Sigmoid colon (tissue), 4 donors: ENCODE measurements at regions not wholly inside any gene's neighbourhood (a gene's known extent, or its start where the extent isn't known, plus 50 kb on each side); places are given as distances from the start of the nearest gene placed in this dataset.

ENCODE experiments used
- EP300 ChIP-seq, 4 donors: sonication (generic); formaldehyde crosslinking; IDR thresholded peaks; one replicate each; pipeline ENCODE4 v1.6.1; 2017; ENCODE audit warnings: antibody characterized with exemption in 4 of 4
- POLR2A ChIP-seq, 2 donors: fragments of 450-650 bp; IDR thresholded peaks; one replicate each; pipeline ENCODE4 v1.6.1; 2016; ENCODE audit warnings: antibody characterized with exemption in 2 of 2, mild to moderate bottlenecking in 2 of 2, moderate library complexity in 2 of 2
- POLR2AphosphoS5 ChIP-seq, 4 donors: sonication (generic); formaldehyde crosslinking; IDR thresholded peaks; one replicate each; pipeline ENCODE4 v1.6.1; 2017; ENCODE audit warnings: antibody characterized with exemption in 4 of 4
- TF ChIP-seq, protein P1 (sequence below), 4 experiments: fragments of 450-650 bp in 3 of 4; fragments of 200-600 bp in 1 of 4; IDR thresholded peaks; one replicate each; pipeline ENCODE4 v1.5.1; 2016 to 2019; ENCODE audit warnings: antibody characterized with exemption in 4 of 4, mild to moderate bottlenecking in 3 of 4, moderate library complexity in 2 of 4

DNA sequence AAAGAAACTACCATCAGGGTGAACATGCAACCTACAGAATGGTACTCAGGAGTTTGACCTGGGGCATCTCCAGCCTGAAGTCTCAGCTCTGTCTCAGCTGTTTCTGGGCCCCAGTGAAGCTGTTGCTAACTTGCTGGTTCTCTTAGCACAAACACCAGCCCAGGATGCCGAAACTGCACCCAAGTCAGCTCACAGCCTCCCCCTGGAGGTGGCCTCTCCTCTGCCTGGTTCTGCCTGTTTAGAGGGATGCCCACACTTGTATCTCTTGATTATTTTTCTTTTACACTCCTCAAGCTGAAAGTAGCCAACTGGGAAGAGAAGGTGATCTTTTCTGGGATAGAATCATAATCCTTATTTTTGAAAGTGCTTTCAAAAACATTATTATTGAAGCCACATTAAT lies 289.0 kb upstream of the RASGRP1 start:
- TF ChIP-seq, protein P1, sequence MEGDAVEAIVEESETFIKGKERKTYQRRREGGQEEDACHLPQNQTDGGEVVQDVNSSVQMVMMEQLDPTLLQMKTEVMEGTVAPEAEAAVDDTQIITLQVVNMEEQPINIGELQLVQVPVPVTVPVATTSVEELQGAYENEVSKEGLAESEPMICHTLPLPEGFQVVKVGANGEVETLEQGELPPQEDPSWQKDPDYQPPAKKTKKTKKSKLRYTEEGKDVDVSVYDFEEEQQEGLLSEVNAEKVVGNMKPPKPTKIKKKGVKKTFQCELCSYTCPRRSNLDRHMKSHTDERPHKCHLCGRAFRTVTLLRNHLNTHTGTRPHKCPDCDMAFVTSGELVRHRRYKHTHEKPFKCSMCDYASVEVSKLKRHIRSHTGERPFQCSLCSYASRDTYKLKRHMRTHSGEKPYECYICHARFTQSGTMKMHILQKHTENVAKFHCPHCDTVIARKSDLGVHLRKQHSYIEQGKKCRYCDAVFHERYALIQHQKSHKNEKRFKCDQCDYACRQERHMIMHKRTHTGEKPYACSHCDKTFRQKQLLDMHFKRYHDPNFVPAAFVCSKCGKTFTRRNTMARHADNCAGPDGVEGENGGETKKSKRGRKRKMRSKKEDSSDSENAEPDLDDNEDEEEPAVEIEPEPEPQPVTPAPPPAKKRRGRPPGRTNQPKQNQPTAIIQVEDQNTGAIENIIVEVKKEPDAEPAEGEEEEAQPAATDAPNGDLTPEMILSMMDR (IDR thresholded peaks at IDR 0.05): no peak
- TF ChIP-seq POLR2A (IDR thresholded peaks at IDR 0.05) (no peak), EP300 (IDR thresholded peaks at IDR 0.05) (no peak), POLR2AphosphoS5 (IDR thresholded peaks at IDR 0.05) (no peak)
